ENCODE measurements at regions not wholly inside any gene's neighbourhood (a gene's known extent, or its start where the extent isn't known, plus 50 kb on each side); places are given as distances from the start of the nearest gene placed in this dataset.

DNA sequence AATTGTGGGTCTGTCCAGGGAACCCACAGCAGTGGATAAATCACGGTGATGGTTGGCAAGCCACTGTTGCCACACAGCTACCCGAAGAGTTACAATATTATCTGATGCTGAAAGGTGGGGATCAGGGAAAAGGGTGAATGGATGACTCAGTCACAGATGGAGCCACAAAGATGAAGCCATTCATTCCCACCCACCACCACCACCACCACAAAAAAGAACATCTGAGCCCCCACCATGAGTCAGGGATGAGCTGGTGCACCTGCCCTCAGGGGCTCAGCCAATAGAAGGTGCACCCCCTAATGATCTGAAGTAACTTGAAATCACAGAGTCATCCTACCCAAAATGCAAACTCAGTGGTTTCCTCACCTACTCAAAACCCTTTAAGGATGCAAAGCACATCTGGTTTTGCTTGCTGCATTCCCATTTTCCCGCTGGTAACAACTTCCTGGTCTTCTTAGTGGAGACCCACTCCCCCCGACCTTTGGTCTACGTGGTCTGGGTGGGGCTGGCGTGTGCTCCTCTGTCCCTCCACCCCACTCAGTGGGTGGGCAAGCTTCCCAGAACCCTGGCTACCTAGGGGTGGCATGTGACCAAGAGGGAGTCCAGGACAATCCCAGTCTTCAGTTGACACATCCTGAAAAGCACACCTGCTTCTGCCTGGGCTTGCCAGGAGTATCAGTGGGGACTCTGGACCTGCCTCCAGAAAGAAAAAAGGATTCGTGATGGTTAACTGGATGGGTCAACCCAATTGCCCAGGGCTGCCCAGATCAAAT, 125.5 kb downstream of the ANKRD60 start:
- Histone ChIP-seq H3K4ac (ENCODE audit: low read depth, low read length) (no peak overlapping the region), H3K27ac (ENCODE audit: low read depth, low read length) (no peak overlapping the region), H2BK5ac (ENCODE audit: low read depth, low read length, poor library complexity) (no peak overlapping the region), H3K14ac (ENCODE audit: low read length) (no peak overlapping the region), H2AK5ac (ENCODE audit: low read length) (no peak overlapping the region), H3K36me3 (ENCODE audit: control insufficient read depth in 1 of 2, insufficient read depth in 2 of 2, low read length in 2 of 2) (no peaks in the 10 kb centered on the region), H2BK12ac (ENCODE audit: low read length) (no peak overlapping the region), H3K4me1 (ENCODE audit: control insufficient read depth in 1 of 2, insufficient read depth in 2 of 2, low read length in 2 of 2) (peaks cover 0 to 4% of the 10 kb centered on the region in 2 experiments), H4K8ac (ENCODE audit: low read depth, low read length) (no peak overlapping the region), H3K4me3 (ENCODE audit: low read depth, low read length) (no peak overlapping the region), H3K9ac (ENCODE audit: low read length) (no peak overlapping the region), H4K91ac (ENCODE audit: low read depth, low read length) (no peak overlapping the region), H3K18ac (ENCODE audit: low read length) (no peak overlapping the region), H3K27me3 (ENCODE audit: insufficient read depth, low read length) (no peaks in the 10 kb centered on the region), H3K9me3 (ENCODE audit: insufficient read depth, low read depth, low read length) (no peaks in the 10 kb centered on the region), H3K23ac (ENCODE audit: low read length) (no peak overlapping the region), H2AFZ (ENCODE audit: insufficient read depth, low read length, poor library complexity) (no peak overlapping the region), H3K4me2 (ENCODE audit: low read length) (no peak overlapping the region), H4K12ac (ENCODE audit: low read depth, low read length) (no peak overlapping the region), H3K79me2 (ENCODE audit: control insufficient read depth, insufficient read depth, low read length, poor library complexity) (no peaks in the 10 kb centered on the region), H2BK120ac (ENCODE audit: insufficient read depth, low read length, poor library complexity) (no peak overlapping the region), H3K79me1 (ENCODE audit: low read length) (no peaks in the 10 kb centered on the region)
- no peak for DNase-seq
- no CpG with 5 or more reads among the region's 7 CpGs for whole genome bisulfite sequencing (ENCODE audit: extremely low coverage, insufficient coverage, insufficient read length)

- H2AFZ ChIP-seq (ENCODE audit: insufficient read depth, low read length, poor library complexity) = no peak overlapping the region
- no peak overlapping the region for H3K23ac ChIP-seq (ENCODE audit: low read length)
- H3K27me3 ChIP-seq (ENCODE audit: insufficient read depth, low read length) = no peaks in the 10 kb centered on the region
- no peak overlapping the region for H2AK5ac ChIP-seq (ENCODE audit: low read length)
- H3K4me3 ChIP-seq (ENCODE audit: low read depth, low read length) = no peak overlapping the region
- no peak overlapping the region for H3K14ac ChIP-seq (ENCODE audit: low read length)
- H3K79me1 ChIP-seq (ENCODE audit: low read length) = no peaks in the 10 kb centered on the region
- no peak overlapping the region for H3K4me2 ChIP-seq (ENCODE audit: low read length)
- H3K9ac ChIP-seq (ENCODE audit: low read length) = no peak overlapping the region
- no peak overlapping the region for H4K8ac ChIP-seq (ENCODE audit: low read depth, low read length)
- peak; percentile 93 to 95 for DNase-seq
- no peak overlapping the region for H3K4ac ChIP-seq (ENCODE audit: low read depth, low read length)
- H3K27ac ChIP-seq (ENCODE audit: low read depth, low read length) = no peak overlapping the region
- H3K18ac ChIP-seq (ENCODE audit: low read length) = no peak overlapping the region
- no peak overlapping the region for H2BK5ac ChIP-seq (ENCODE audit: low read depth, low read length, poor library complexity)
- no peaks in the 10 kb centered on the region for H3K36me3 ChIP-seq (ENCODE audit: control insufficient read depth in 1 of 2, insufficient read depth in 2 of 2, low read length in 2 of 2)
- H2BK120ac ChIP-seq (ENCODE audit: insufficient read depth, low read length, poor library complexity) = no peak overlapping the region
- H4K12ac ChIP-seq (ENCODE audit: low read depth, low read length) = no peak overlapping the region
- no CpG with 5 or more reads among the region's 4 CpGs for WGBS (ENCODE audit: extremely low coverage, insufficient coverage, insufficient read length)
- H4K91ac ChIP-seq (ENCODE audit: low read depth, low read length) = no peak overlapping the region
- no peaks in the 10 kb centered on the region for H3K79me2 ChIP-seq (ENCODE audit: control insufficient read depth, insufficient read depth, low read length, poor library complexity)
- no peak overlapping the region for H2BK12ac ChIP-seq (ENCODE audit: low read length)
- H3K9me3 ChIP-seq (ENCODE audit: insufficient read depth, low read depth, low read length) = no peaks in the 10 kb centered on the region
- H3K4me1 ChIP-seq (ENCODE audit: control insufficient read depth in 1 of 2, insufficient read depth in 2 of 2, low read length in 2 of 2) = peaks cover 0 to 4% of the 10 kb centered on the region in 2 experiments
Measured at GRCh38 chr20:58102261-58102660, 126.2 kb downstream of the ANKRD60 start.

DNA sequence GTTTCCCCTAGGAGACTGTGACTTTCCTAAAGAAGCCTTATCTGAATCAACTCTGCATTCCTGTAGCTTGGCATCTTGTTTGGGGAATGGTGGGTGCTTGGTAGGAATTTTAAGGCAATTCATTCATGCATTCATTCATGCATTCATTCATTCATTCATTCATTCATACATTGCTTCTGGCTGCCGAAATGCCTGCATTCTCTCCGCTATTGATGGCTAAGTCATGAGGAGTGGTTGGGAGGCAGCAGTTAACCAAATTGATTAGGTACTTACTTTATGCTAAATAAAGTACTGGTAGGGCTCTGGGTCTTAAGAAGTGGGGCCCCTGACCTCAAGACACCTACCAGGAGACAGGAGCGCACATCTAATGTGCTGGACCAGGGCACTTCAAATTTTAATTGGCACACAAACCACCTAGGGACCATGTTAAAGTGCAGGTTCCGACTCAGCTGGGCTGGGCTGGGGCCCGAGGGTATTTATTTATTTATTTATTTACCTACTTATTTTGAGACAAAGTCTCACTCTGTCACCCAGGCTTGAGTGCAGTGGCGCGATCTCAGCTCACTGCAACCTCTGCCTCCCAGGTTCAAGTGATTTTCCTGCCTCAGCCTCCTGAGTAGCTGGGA, 127.6 kb downstream of the ANKRD60 start:
- Histone ChIP-seq H3K4ac (ENCODE audit: low read depth, low read length) (no peak overlapping the region), H3K9ac (ENCODE audit: low read length) (no peak overlapping the region), H2BK120ac (ENCODE audit: insufficient read depth, low read length, poor library complexity) (no peak overlapping the region), H3K23ac (ENCODE audit: low read length) (no peak overlapping the region), H2BK12ac (ENCODE audit: low read length) (no peak overlapping the region), H3K36me3 (ENCODE audit: control insufficient read depth in 1 of 2, insufficient read depth in 2 of 2, low read length in 2 of 2) (no peaks in the 10 kb centered on the region), H3K4me3 (ENCODE audit: low read depth, low read length) (no peak overlapping the region), H3K27me3 (ENCODE audit: insufficient read depth, low read length) (no peaks in the 10 kb centered on the region), H3K27ac (ENCODE audit: low read depth, low read length) (no peak overlapping the region), H3K18ac (ENCODE audit: low read length) (no peak overlapping the region), H4K91ac (ENCODE audit: low read depth, low read length) (no peak overlapping the region), H2AK5ac (ENCODE audit: low read length) (no peak overlapping the region), H3K79me1 (ENCODE audit: low read length) (no peaks in the 10 kb centered on the region), H3K9me3 (ENCODE audit: insufficient read depth, low read depth, low read length) (no peaks in the 10 kb centered on the region), H2BK5ac (ENCODE audit: low read depth, low read length, poor library complexity) (no peak overlapping the region), H3K4me2 (ENCODE audit: low read length) (no peak overlapping the region), H3K4me1 (ENCODE audit: control insufficient read depth in 1 of 2, insufficient read depth in 2 of 2, low read length in 2 of 2) (peaks cover 0 to 4% of the 10 kb centered on the region in 2 experiments), H4K12ac (ENCODE audit: low read depth, low read length) (no peak overlapping the region), H4K8ac (ENCODE audit: low read depth, low read length) (no peak overlapping the region), H3K79me2 (ENCODE audit: control insufficient read depth, insufficient read depth, low read length, poor library complexity) (no peaks in the 10 kb centered on the region), H3K14ac (ENCODE audit: low read length) (no peak overlapping the region), H2AFZ (ENCODE audit: insufficient read depth, low read length, poor library complexity) (no peak overlapping the region)
- DNase-seq = no peak
- WGBS (ENCODE audit: extremely low coverage, insufficient coverage, insufficient read length) = no CpG with 5 or more reads among the region's 7 CpGs

GRCh38 chr20:58099956-58100730, 128.3 kb downstream of the ANKRD60 start:
- no CpG with 5 or more reads among the region's 9 CpGs for WGBS (ENCODE audit: extremely low coverage, insufficient coverage, insufficient read length)
- Histone ChIP-seq H3K14ac (ENCODE audit: low read length) (no peak overlapping the region), H3K9me3 (ENCODE audit: insufficient read depth, low read depth, low read length) (no peaks in the 10 kb centered on the region), H3K79me1 (ENCODE audit: low read length) (no peaks in the 10 kb centered on the region), H2AFZ (ENCODE audit: insufficient read depth, low read length, poor library complexity) (no peak overlapping the region), H2AK5ac (ENCODE audit: low read length) (no peak overlapping the region), H3K9ac (ENCODE audit: low read length) (no peak overlapping the region), H2BK12ac (ENCODE audit: low read length) (no peak overlapping the region), H3K4me3 (ENCODE audit: low read depth, low read length) (no peak overlapping the region), H4K8ac (ENCODE audit: low read depth, low read length) (no peak overlapping the region), H3K4ac (ENCODE audit: low read depth, low read length) (no peak overlapping the region), H2BK5ac (ENCODE audit: low read depth, low read length, poor library complexity) (no peak overlapping the region), H3K36me3 (ENCODE audit: control insufficient read depth in 1 of 2, insufficient read depth in 2 of 2, low read length in 2 of 2) (no peaks in the 10 kb centered on the region), H3K23ac (ENCODE audit: low read length) (no peak overlapping the region), H3K4me2 (ENCODE audit: low read length) (no peak overlapping the region), H3K79me2 (ENCODE audit: control insufficient read depth, insufficient read depth, low read length, poor library complexity) (no peaks in the 10 kb centered on the region), H3K18ac (ENCODE audit: low read length) (no peak overlapping the region), H3K27ac (ENCODE audit: low read depth, low read length) (no peak overlapping the region), H3K27me3 (ENCODE audit: insufficient read depth, low read length) (no peaks in the 10 kb centered on the region), H2BK120ac (ENCODE audit: insufficient read depth, low read length, poor library complexity) (no peak overlapping the region), H4K91ac (ENCODE audit: low read depth, low read length) (no peak overlapping the region), H4K12ac (ENCODE audit: low read depth, low read length) (no peak overlapping the region), H3K4me1 (ENCODE audit: control insufficient read depth in 1 of 2, insufficient read depth in 2 of 2, low read length in 2 of 2) (peaks cover 0 to 4% of the 10 kb centered on the region in 2 experiments)
- no peak for DNase-seq
